Naive thymus-derived CD8-positive, alpha-beta T cell (primary cell): ENCODE measurements at regions not wholly inside any gene's neighbourhood (a gene's known extent, or its start where the extent isn't known, plus 50 kb on each side); places are given as distances from the start of the nearest gene placed in this dataset.

Experiments
- ATAC-seq, 2 donors: fragments of 150-1000 bp; cut with Tn5 transposase in 1 of 2; sonication (Bioruptor Pico), chemical (Tn5 transposase) in 1 of 2; 1 replicate in 1 of 2; 2 replicates in 1 of 2; pipeline ENCODE4 v1.10.0; 2021; ENCODE audit warnings: mild to moderate bottlenecking in 2 of 2, moderate library complexity in 2 of 2
- POLR2A ChIA-PET: fragments of 350-600 bp; sonication (Branson Sonifier 250); formaldehyde crosslinking; loops from one replicate; lab custom pipeline; 2021; ENCODE audit warnings: antibody characterized with exemption; lab: Charles Lee
- DNase-seq, 10 donors: peaks; one replicate each; pipeline versions ENCODE4 v3.0.0 to v3.0.0-alpha.2; 2020 to 2022
- H3K27ac Mint-ChIP-seq, 10 donors: one replicate each; pipeline ENCODE4 v1.8.0; 2020 to 2022; ENCODE audit warnings: mild to moderate bottlenecking in 10 of 10, mixed read lengths in 10 of 10, moderate library complexity in 4 of 10, inconsistent platforms in 1 of 10
- H3K27me3 Mint-ChIP-seq, 5 donors: one replicate each; pipeline ENCODE4 v1.8.0; 2021 to 2022; ENCODE audit warnings: mixed read lengths in 5 of 5
- H3K36me3 Mint-ChIP-seq, 3 donors: one replicate each; pipeline ENCODE4 v1.8.0; 2020 to 2022; ENCODE audit warnings: mixed read lengths in 3 of 3, mild to moderate bottlenecking in 2 of 3, inconsistent platforms in 1 of 3
- H3K4me1 Mint-ChIP-seq, 4 donors: one replicate each; pipeline ENCODE4 v1.8.0; 2021 to 2022; ENCODE audit warnings: mixed read lengths in 4 of 4
- H3K4me3 Mint-ChIP-seq, 10 donors: one replicate each; pipeline ENCODE4 v1.8.0; 2020 to 2022; ENCODE audit warnings: mild to moderate bottlenecking in 10 of 10, mixed read lengths in 10 of 10, moderate library complexity in 6 of 10, inconsistent platforms in 1 of 10
- H3K9me3 Mint-ChIP-seq, 9 donors: one replicate each; pipeline ENCODE4 v1.8.0; 2020 to 2022; ENCODE audit warnings: mixed read lengths in 9 of 9, mild to moderate bottlenecking in 3 of 9, inconsistent platforms in 1 of 9, moderate library complexity in 1 of 9

DNA sequence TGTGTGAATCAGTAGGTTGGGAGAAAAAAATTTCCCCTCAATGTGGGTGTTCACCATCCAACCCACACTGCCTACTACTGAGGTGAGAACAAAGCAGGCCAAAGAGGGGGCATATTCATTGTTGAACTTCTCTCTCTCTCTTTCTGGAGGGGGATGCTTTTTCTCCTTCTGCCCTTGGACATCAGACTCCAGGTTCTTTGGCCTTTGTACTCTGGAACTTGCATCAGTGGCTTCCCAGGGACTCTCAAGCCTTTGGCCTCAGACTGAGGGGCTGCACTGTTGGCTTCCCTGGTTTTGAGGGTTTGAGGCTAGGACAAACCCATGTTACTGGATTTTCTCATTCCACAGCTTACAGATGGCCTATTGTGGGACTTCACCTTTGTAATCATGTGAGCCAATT lies 417.2 kb downstream of the ELAVL2 start:
- H3K4me3 Mint-ChIP-seq: no peak overlapping the region
- no peak overlapping the region for H3K27ac Mint-ChIP-seq
- DNase-seq (no peak), ATAC-seq (no peak)
- no peaks in the 10 kb centered on the region for H3K27me3 Mint-ChIP-seq
- H3K4me1 Mint-ChIP-seq: no peaks in the 10 kb centered on the region
- POLR2A ChIA-PET: no interaction called here
- no peaks in the 10 kb centered on the region for H3K36me3 Mint-ChIP-seq
- peaks cover 0 to 15% (median 10%) of the 10 kb centered on the region in 9 donors for H3K9me3 Mint-ChIP-seq

DNA sequence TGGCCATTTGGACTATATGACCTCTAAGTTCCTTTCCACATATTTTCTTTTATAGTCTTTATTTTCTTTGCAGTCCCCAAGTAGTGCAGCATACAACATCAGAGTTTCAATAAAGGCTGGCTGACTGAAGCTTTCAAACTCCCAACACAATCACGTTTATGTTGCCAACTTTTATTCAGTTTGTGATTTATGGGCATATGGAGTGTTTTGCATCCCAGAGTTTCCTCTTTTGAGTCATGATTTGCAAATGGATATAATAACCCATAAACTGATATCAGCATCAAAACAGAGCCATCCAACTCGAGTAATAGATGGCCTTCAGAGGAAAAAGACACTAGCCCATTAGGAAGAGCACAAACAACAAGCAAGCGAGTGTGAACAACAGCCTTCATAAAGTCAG lies 414.0 kb downstream of the ELAVL2 start:
- Mint-ChIP-seq H3K4me1 (no peaks in the 10 kb centered on the region), H3K27ac (no peak overlapping the region), H3K27me3 (no peaks in the 10 kb centered on the region), H3K9me3 (peaks cover 0 to 7% (median 0%) of the 10 kb centered on the region in 9 donors), H3K4me3 (no peak overlapping the region), H3K36me3 (peaks cover 0 to 5% (median 0%) of the 10 kb centered on the region in 3 donors)
- no peak for DNase-seq
- ATAC-seq: no peak
- POLR2A ChIA-PET: no interaction called here

DNA sequence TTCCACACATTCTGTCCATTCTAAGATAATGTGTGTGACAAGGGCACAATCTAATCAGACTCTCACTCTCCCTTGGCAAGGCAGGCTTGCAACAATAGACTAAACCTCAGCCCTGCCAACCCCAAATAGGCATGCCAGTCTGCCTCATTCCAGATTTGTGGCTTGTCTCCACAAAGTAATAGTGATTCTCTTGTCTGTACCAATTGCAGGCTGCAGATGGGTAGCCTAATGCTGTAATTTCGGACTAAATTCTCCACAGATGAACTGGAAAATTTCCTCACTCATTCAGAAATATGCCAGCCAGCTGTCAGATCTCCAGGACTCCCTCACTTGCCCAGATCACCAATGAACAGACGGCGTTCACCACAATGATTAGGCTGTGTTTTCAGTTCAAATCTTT lies 413.6 kb downstream of the ELAVL2 start:
- Mint-ChIP-seq H3K4me1 (no peaks in the 10 kb centered on the region), H3K27ac (no peak overlapping the region)
- no peak for ATAC-seq

DNA sequence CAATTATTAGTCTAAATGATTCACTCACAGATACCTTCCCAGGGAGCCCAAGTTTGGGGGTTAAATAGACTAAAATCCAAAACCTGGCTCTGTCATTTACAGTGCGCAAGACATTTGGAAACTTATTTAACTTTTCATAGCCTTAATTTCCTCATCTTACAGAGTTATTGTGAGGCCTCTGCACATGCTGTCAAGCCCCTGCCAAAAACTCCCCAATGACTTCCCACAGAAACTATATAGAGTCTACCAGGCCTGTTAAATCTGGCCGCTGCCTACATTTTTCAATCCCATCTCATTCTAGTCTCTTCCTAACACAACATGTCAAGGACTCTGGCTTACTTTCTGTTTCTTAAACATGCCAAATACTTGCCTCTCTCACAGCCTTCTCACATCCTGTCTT lies 412.5 kb downstream of the ELAVL2 start:
- Mint-ChIP-seq H3K27ac (no peak overlapping the region), H3K4me1 (no peaks in the 10 kb centered on the region), H3K36me3 (peaks cover 0 to 5% (median 0%) of the 10 kb centered on the region in 3 donors), H3K4me3 (no peak overlapping the region), H3K27me3 (no peaks in the 10 kb centered on the region), H3K9me3 (peaks cover 0 to 7% (median 0%) of the 10 kb centered on the region in 9 donors)
- ATAC-seq (no peak), DNase-seq (no peak)
- POLR2A ChIA-PET: no interaction called here

More for the DNA sequence above, 413.6 kb downstream of the ELAVL2 start:
- Mint-ChIP-seq H3K27me3 (no peaks in the 10 kb centered on the region), H3K36me3 (peaks cover 0 to 5% (median 0%) of the 10 kb centered on the region in 3 donors), H3K9me3 (peaks cover 0 to 7% (median 0%) of the 10 kb centered on the region in 9 donors), H3K4me3 (no peak overlapping the region)
- no peak for DNase-seq
- POLR2A ChIA-PET: no interaction called here

DNA sequence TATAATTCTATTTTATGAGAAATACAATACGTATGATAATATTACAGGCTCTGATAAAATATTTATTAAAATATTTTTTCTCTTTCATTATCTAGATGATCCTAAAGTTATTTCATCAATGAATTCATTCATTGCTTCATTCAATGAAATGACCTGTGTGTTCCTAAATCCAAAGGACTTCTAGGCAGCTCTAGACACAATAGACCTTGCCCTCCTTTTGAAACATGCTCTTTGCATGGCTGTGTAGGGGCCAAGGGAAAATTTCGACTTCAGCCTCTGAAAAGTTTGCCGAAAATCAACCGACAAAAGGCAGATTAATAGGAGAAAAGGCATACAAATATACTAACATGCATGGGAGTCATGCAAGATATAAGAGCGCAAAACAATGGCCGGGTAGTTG lies 402.0 kb downstream of the ELAVL2 start:
- Mint-ChIP-seq H3K27me3 (no peaks in the 10 kb centered on the region), H3K4me1 (no peaks in the 10 kb centered on the region), H3K4me3 (no peak overlapping the region), H3K27ac (no peak overlapping the region), H3K9me3 (peaks cover 0 to 21% (median 12%) of the 10 kb centered on the region in 9 donors), H3K36me3 (peaks cover 0 to 4% (median 0%) of the 10 kb centered on the region in 3 donors)
- ATAC-seq: no peak
- no peak for DNase-seq
- POLR2A ChIA-PET: no interaction called here

DNA sequence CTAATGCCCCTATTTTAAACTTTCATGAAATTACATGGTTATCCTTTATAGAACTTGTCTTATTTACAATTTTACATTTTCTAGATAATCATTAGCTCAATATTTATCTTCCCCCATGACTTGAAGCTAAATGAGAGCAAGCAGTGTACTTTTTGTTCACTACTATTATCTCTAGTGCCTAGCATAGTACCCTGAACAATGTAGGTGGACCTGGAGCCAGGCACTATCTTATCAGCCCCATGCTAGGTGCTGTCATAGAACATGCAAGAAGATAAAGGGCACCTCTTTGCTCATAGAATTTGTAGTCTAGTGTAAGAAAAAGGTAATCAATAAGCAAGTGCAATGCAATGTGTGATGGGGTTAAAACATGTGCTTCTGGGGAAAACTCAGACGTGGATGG lies 399.9 kb downstream of the ELAVL2 start:
- POLR2A ChIA-PET: no interaction called here
- H3K36me3 Mint-ChIP-seq: no peaks in the 10 kb centered on the region
- H3K27ac Mint-ChIP-seq: no peak overlapping the region
- H3K27me3 Mint-ChIP-seq: no peaks in the 10 kb centered on the region
- H3K4me1 Mint-ChIP-seq: no peaks in the 10 kb centered on the region
- no peak overlapping the region for H3K4me3 Mint-ChIP-seq
- DNase-seq (no peak), ATAC-seq (no peak)
- H3K9me3 Mint-ChIP-seq: peaks cover 0 to 22% (median 11%) of the 10 kb centered on the region in 9 donors

DNA sequence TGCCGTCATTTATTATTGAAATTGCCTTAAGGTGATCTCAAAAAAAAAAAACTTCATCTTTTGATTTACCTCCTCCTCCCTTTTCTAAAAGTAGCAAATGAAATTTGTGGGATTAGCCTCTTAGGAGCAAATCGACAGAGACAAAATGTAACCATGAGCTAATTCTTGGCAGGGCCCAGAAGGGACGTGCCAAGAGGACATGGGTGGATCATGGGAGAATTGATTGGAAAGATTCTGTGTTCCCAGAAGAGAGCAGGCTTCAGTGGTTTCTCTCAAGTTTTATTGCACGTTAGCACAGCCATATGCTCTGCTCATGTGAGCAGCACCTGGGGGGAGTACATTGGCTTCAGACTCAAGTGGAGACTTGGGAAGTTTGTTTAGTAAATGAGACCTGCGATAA lies 394.6 kb downstream of the ELAVL2 start:
- no peak overlapping the region for H3K4me3 Mint-ChIP-seq
- no peaks in the 10 kb centered on the region for H3K4me1 Mint-ChIP-seq
- POLR2A ChIA-PET: interaction anchor here (0.7 kb wide), 1 partner anchor 202 kb away, joined by 3 read pairs; no protein-coding TSS in a partner anchor
- peaks cover 0 to 18% (median 10%) of the 10 kb centered on the region in 9 donors for H3K9me3 Mint-ChIP-seq
- no peak overlapping the region for H3K27ac Mint-ChIP-seq
- no peaks in the 10 kb centered on the region for H3K27me3 Mint-ChIP-seq
- no peaks in the 10 kb centered on the region for H3K36me3 Mint-ChIP-seq
- ATAC-seq (no peak), DNase-seq (no peak)

DNA sequence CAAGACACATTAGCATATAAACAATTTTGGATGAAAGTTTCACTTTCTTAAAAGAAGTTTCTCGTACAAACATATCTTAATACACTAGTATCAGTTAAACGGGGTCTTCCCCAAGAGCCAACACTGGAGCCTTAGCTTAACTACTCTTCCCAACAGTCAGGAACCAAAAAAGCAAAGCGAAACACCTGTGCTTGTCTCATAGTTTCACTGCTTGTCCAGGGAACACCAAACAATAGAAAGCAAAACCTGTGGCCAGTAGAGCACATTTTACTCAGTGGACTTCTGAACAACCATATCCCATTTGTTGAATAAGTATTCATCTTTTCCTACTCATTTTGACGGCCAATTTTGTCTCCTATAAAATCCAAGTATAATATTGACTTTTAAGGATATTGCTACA lies 391.4 kb downstream of the ELAVL2 start:
- POLR2A ChIA-PET: no interaction called here

DNA sequence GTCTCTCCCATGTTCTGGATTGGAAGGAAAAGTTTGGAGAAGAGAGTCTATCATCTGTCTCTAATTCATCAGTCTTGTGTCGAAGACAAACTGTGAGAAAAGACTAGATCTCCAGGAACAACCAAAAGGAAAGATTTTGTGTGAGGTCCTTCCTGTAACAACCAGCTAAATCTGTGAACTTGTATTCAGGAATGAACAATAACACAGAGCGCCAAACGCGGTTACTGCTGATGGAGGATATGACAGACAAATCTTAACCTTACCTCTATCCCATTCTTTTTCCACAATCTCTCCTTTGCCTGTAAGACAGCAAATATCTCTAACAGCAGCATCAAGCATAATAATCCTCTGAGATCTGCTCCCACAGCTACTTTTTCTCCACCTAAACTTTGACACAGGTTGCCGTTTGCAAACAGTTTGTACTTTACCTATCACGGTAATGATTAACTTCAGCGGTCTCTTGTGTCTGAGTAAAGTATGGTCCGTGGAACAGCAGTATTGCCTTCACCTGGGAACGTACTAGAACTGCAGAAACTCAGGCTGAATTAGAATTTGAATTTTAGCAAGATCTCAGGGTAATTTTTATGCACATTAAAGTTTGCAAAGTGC lies 387.6 kb downstream of the ELAVL2 start:
- Mint-ChIP-seq H3K9me3 (peaks cover 0 to 38% (median 5%) of the 10 kb centered on the region in 9 donors), H3K27ac (no peak overlapping the region), H3K36me3 (no peaks in the 10 kb centered on the region), H3K27me3 (peaks cover 0 to 1% (median 0%) of the 10 kb centered on the region in 5 donors), H3K4me1 (no peaks in the 10 kb centered on the region), H3K4me3 (no peak overlapping the region)
- no peak for ATAC-seq
- no peak for DNase-seq
- POLR2A ChIA-PET: no interaction called here

More for the DNA sequence above, 391.4 kb downstream of the ELAVL2 start:
- DNase-seq: no peak
- Mint-ChIP-seq H3K27me3 (no peaks in the 10 kb centered on the region), H3K27ac (no peak overlapping the region), H3K36me3 (no peaks in the 10 kb centered on the region), H3K4me3 (no peak overlapping the region), H3K9me3 (peaks cover 2 to 30% (median 11%) of the 10 kb centered on the region in 9 donors), H3K4me1 (no peaks in the 10 kb centered on the region)
- no peak for ATAC-seq

DNA sequence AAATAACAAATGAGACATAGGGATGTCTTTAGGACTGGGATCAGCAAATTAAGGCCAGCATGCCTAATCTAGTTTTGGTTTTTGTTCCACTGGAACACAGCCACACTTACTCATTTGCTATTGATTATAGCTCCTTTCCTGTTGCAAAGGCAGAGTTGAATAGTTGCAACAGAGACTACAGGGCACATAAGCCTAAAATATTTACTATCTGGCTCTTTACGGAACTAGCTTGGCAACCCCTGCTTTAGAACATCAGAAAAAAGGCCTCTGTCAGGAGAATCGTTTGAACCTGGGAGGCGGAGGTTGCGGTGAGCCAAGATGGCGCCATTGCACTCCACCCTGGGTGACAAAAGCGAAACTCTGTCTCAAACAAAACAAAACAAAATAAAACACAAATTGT lies 384.8 kb downstream of the ELAVL2 start:
- no peak for ATAC-seq
- Mint-ChIP-seq H3K27ac (no peak overlapping the region), H3K9me3 (peaks cover 0 to 43% (median 10%) of the 10 kb centered on the region in 9 donors), H3K36me3 (no peaks in the 10 kb centered on the region), H3K27me3 (peaks cover 0 to 1% (median 0%) of the 10 kb centered on the region in 5 donors), H3K4me3 (no peak overlapping the region), H3K4me1 (no peaks in the 10 kb centered on the region)
- POLR2A ChIA-PET: no interaction called here
- DNase-seq: no peak

DNA sequence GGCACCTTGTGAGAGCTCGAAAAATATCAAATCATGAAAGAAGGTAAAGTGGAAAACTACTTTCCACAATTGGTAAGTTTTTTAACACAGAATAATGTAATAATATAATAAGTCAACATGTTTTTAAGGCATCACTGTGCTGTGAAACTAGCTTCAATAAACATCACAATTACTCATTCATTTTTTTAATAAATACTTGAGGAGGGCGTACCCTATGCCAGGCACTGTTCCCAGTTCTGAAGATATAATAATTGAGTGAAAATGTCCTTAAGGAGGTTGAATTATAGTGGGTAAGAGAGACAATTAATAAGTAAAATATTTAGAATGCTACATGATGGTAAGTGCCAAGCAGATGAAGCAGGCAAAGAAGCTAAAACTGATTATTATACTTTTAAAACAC lies 381.4 kb downstream of the ELAVL2 start:
- Mint-ChIP-seq H3K36me3 (no peaks in the 10 kb centered on the region), H3K4me1 (no peaks in the 10 kb centered on the region), H3K27me3 (peaks cover 0 to 1% (median 0%) of the 10 kb centered on the region in 5 donors), H3K9me3 (peaks cover 0 to 30% (median 8%) of the 10 kb centered on the region in 9 donors), H3K4me3 (no peak overlapping the region), H3K27ac (no peak overlapping the region)
- DNase-seq (no peak), ATAC-seq (no peak)
- POLR2A ChIA-PET: no interaction called here

DNA sequence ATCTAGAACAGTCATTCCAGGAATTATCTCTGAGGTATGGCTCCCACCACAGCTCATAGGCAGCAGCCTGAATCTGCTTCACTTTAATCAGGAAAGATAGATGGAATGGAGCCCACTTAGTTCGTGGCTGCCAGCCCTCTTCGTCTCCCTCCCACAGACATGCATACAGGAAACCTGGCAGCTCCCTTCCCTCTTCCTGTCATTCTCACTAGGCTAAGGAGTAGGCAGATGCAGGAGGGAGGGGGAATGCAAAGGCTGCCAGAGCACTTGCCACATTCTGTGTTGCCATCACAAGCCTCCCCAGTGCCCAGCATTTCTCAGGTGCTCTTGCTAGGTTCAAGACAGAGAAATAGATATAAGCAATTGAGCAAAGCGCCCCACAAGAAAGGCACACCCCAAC lies 378.9 kb downstream of the ELAVL2 start:
- no peak overlapping the region for H3K27ac Mint-ChIP-seq
- POLR2A ChIA-PET: no interaction called here

DNA sequence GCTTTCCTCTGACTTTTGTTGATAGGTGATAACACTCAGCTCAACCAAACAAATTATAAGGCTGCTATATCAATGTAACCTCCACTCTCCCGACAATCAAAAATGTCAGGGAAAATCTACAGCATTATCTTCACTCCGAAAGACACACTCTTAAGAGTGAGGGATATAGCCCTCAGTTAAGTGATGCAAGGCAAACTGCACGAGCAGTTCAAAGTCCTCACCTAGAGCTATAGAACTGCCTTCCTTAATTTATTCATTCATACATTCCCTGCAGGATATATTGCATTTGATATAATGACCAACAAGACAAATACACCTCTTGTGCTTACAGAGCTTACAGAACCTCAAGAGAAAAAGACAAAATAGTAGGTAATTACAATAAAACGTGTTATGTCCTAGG lies 378.1 kb downstream of the ELAVL2 start:
- no peak overlapping the region for H3K27ac Mint-ChIP-seq
- no peak overlapping the region for H3K4me3 Mint-ChIP-seq
- no peaks in the 10 kb centered on the region for H3K4me1 Mint-ChIP-seq
- peaks cover 0 to 19% (median 8%) of the 10 kb centered on the region in 9 donors for H3K9me3 Mint-ChIP-seq
- ATAC-seq (no peak), DNase-seq (no peak)
- POLR2A ChIA-PET: no interaction called here
- H3K36me3 Mint-ChIP-seq: peaks cover 0 to 3% (median 0%) of the 10 kb centered on the region in 3 donors
- H3K27me3 Mint-ChIP-seq: no peaks in the 10 kb centered on the region

More for the DNA sequence above, 378.9 kb downstream of the ELAVL2 start:
- H3K36me3 Mint-ChIP-seq: no peaks in the 10 kb centered on the region
- no peaks in the 10 kb centered on the region for H3K27me3 Mint-ChIP-seq
- H3K9me3 Mint-ChIP-seq: peaks cover 0 to 18% (median 8%) of the 10 kb centered on the region in 9 donors
- no peaks in the 10 kb centered on the region for H3K4me1 Mint-ChIP-seq
- H3K4me3 Mint-ChIP-seq: no peak overlapping the region
- no peak for DNase-seq
- ATAC-seq: no peak
